Neural cell (in vitro differentiated cells): ENCODE measurements at regions not wholly inside any gene's neighbourhood (a gene's known extent, or its start where the extent isn't known, plus 50 kb on each side); places are given as distances from the start of the nearest gene placed in this dataset.

Source experiments
- CTCF ChIP-seq: fragments of 450-650 bp; IDR thresholded peaks from 2 replicates; pipeline ENCODE4 v1.5.1; 2014; ENCODE audit warnings: antibody characterized with exemption, mild to moderate bottlenecking, moderate library complexity; ENCODE audit not compliant: poor library complexity, severe bottlenecking
- POLR2AphosphoS5 ChIP-seq: IDR thresholded peaks from 2 replicates; pipeline ENCODE4 v1.6.1; 2012

DNA sequence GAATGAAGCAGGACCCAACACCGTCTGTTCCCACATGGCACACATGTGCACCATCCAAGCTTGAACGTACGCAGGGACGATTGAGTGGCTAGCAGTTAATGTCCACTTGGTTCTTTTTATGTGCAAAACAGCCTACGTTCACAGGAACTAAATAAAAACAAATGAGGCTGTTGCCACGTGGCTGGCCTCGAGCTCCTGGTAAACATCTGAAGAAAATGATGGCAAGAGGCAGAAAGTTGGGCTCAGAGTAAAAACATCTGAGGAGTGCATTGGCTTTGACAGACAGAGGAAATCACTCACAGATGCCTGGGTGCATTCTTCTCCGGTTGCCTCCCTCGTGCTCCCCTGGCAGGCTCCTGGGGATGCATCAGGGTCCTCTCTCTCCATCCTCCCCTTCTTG is 177.9 kb downstream of the NRP2 start:
- TF ChIP-seq CTCF (no peak), POLR2AphosphoS5 (no peak)
